ENCODE measurements at regions not wholly inside any gene's neighbourhood (a gene's known extent, or its start where the extent isn't known, plus 50 kb on each side); places are given as distances from the start of the nearest gene placed in this dataset.

- TF ChIP-seq POLR2A (IDR thresholded peaks at IDR 0.05) (no peak), CTCF (IDR thresholded peaks at IDR 0.05) (no peak), EP300 (IDR thresholded peaks at IDR 0.05) (no peak)
These were observed 61.6 kb upstream of the SLC45A1 start for GRCh38 chr1:8256321-8256720.

Data from tibial nerve (tissue), 4 donors.